ENCODE measurements at regions not wholly inside any gene's neighbourhood (a gene's known extent, or its start where the extent isn't known, plus 50 kb on each side); places are given as distances from the start of the nearest gene placed in this dataset.
A peak's percentile ranks its signal among the peaks of the same experiment; 100 is the strongest.

- peak; percentile 51 for DNase-seq
Measured at GRCh38 chr12:91577586-91578539, 395.2 kb upstream of the DCN start.

GRCh38 chr12:91576432-91576831 lies 393.8 kb upstream of the DCN start:
- no peak for DNase-seq

GRCh38 chr12:91575630-91576029 lies 393.0 kb upstream of the DCN start:
- DNase-seq = no peak

GRCh38 chr12:91574975-91575374 lies 392.4 kb upstream of the DCN start:
- DNase-seq = no peak

GRCh38 chr12:91574391-91574790 lies 391.8 kb upstream of the DCN start:
- peak; percentile 16 for DNase-seq

GRCh38 chr12:91572869-91573268 lies 390.3 kb upstream of the DCN start:
- no peak for DNase-seq

GRCh38 chr12:91567100-91567485 lies 384.5 kb upstream of the DCN start:
- no peak for DNase-seq

GRCh38 chr12:91566328-91567099 lies 383.9 kb upstream of the DCN start:
- DNase-seq = no peak

- no peak for DNase-seq
Measured at GRCh38 chr12:91565846-91566245, 383.2 kb upstream of the DCN start.

GRCh38 chr12:91565246-91565645 lies 382.6 kb upstream of the DCN start:
- DNase-seq = no peak

- DNase-seq = no peak
Measured at GRCh38 chr12:91563011-91563765, 380.6 kb upstream of the DCN start.

GRCh38 chr12:91562476-91562875 lies 379.9 kb upstream of the DCN start:
- DNase-seq = no peak

- DNase-seq = no peak
Measured at GRCh38 chr12:91561958-91562325, 379.3 kb upstream of the DCN start.

GRCh38 chr12:91561301-91561957 lies 378.8 kb upstream of the DCN start:
- DNase-seq = peak; percentile 48

- no peak for DNase-seq
Measured at GRCh38 chr12:91556909-91557308, 374.3 kb upstream of the DCN start.

- DNase-seq = peak; percentile 17
Measured at GRCh38 chr12:91555436-91556415, 373.1 kb upstream of the DCN start.

- DNase-seq = peak; percentile 9
Measured at GRCh38 chr12:91551927-91552326, 369.3 kb upstream of the DCN start.

- no peak for DNase-seq
Measured at GRCh38 chr12:91551242-91551641, 368.6 kb upstream of the DCN start.

GRCh38 chr12:91542666-91543065 lies 360.0 kb upstream of the DCN start:
- DNase-seq = no peak

- no peak for DNase-seq
Measured at GRCh38 chr12:91542067-91542466, 359.4 kb upstream of the DCN start.

GRCh38 chr12:91538418-91538817 lies 355.8 kb upstream of the DCN start:
- no peak for DNase-seq
